Heart right ventricle (tissue), 16 donors: ENCODE measurements at regions not wholly inside any gene's neighbourhood (a gene's known extent, or its start where the extent isn't known, plus 50 kb on each side); places are given as distances from the start of the nearest gene placed in this dataset.

Experiments
- ATAC-seq, 8 donors: fragments of 200-7000 bp; cut with Tn5 transposase; one replicate each; pipeline ENCODE4 v1.9.1; 2020; ENCODE audit warnings: mild to moderate bottlenecking in 8 of 8, moderate library complexity in 8 of 8, moderate number of reproducible peaks in 1 of 8
- DNase-seq, 2 donors: peaks; one replicate each; pipeline ENCODE4 v3.0.0-alpha.2; 2020
- H3K27ac ChIP-seq, 10 donors: fragments of 200-600 bp; sonication (generic) in 2 of 10; one replicate each; pipeline versions ENCODE4 v1.5.0 to v1.8.0; 2020 to 2022; ENCODE audit warnings: mild to moderate bottlenecking in 3 of 10
- H3K27me3 ChIP-seq, 7 donors: fragments of 200-600 bp; one replicate each; pipeline ENCODE4 v1.8.0; 2021 to 2022; ENCODE audit warnings: mild to moderate bottlenecking in 2 of 7
- H3K36me3 ChIP-seq, 9 donors: fragments of 200-600 bp; sonication (generic) in 1 of 9; one replicate each; pipeline versions ENCODE4 v1.5.0 to v1.8.0; 2020 to 2022; ENCODE audit warnings: mild to moderate bottlenecking in 2 of 9
- H3K4me1 ChIP-seq, 9 donors: fragments of 200-600 bp; sonication (generic) in 1 of 9; one replicate each; pipeline versions ENCODE4 v1.5.0 to v1.8.0; 2020 to 2022; ENCODE audit warnings: mild to moderate bottlenecking in 4 of 9
- H3K4me3 ChIP-seq, 10 donors: fragments of 200-600 bp; sonication (generic) in 2 of 10; one replicate each; pipeline versions ENCODE4 v1.5.0 to v1.8.0; 2020 to 2022; ENCODE audit warnings: mild to moderate bottlenecking in 7 of 10, moderate library complexity in 2 of 10
- H3K9me3 ChIP-seq, 11 donors: fragments of 200-600 bp in 10 of 11; sonication (generic) in 2 of 11; one replicate each; pipeline versions ENCODE4 v1.5.0 to v1.8.0; 2013 to 2022; ENCODE audit warnings: mild to moderate bottlenecking in 2 of 11, control low read depth in 1 of 11, moderate library complexity in 1 of 11
- WGBS, 2 donors: extraction: QIAGEN DNeasy Blood & Tissue Kit; methylation state at CpG; one replicate each; pipeline ENCODE4 v1.1.7; 2013; ENCODE audit warnings: inconsistent platforms in 1 of 2; 5-methylcytosine and 5-hydroxymethylcytosine counted together
- intact Hi-C, 10 donors: fragments of 100-400 bp; cut with DNase I; formaldehyde crosslinking; loops; one replicate each; pipeline versions ENCODE4 v1.11.1 to v1.14.2; 2022
- TF ChIP-seq, protein P1 (sequence below), 9 donors: fragments of 200-600 bp; sonication (generic) in 2 of 9; IDR thresholded peaks; one replicate each; pipeline versions ENCODE4 v1.5.0 to v1.8.0; 2021 to 2022; ENCODE audit warnings: antibody characterized with exemption in 9 of 9, mild to moderate bottlenecking in 5 of 9, moderate library complexity in 1 of 9
- donor health status: Arrhythmogenic right ventricular cardiomyopathy.
- donor health status: ischemic (EF 13 %, LVEDD 7.1; RV severe dilation, severe dysfunction).
- donor health status: healthy with polysubstance abuse.
- donor health status: DM: no; HTN: yes; CAD: no.
- donor health status: DM: no; HTN: no; CAD: no.
- donor health status: ischemic (EF 25% LVEDD 6.9; RV normal size, moderate dysfunction).
- donor health status: ischemic (EF 25% LVEDD 5.7; RV mildly dilated, moderate dysfunction).
- donor health status: healthy.
- donor health status: DM: yes; HTN: yes; CAD: no.
- donor health status: Ischemic cardiomyopathy.
- donor health status: ischemic (EF 35%, LVEDD 5.7; RV mildly dilated, moderate dysfunction).
- donor health status: nonischemic (EF 11% LVEDD 7.7; RV severe dilation, severe dysfunction).
- donor health status: DM: yes; HTN: yes; CAD: no.
- donor health status: PGD.
- donor health status: ischemic (EF 29% LVEDD 5.4; RV normal size, mild dysfunction).
- donor health status: nonischemic (EF 23%, LVEDD 6.1; RV moderate dilation, normal function).

DNA sequence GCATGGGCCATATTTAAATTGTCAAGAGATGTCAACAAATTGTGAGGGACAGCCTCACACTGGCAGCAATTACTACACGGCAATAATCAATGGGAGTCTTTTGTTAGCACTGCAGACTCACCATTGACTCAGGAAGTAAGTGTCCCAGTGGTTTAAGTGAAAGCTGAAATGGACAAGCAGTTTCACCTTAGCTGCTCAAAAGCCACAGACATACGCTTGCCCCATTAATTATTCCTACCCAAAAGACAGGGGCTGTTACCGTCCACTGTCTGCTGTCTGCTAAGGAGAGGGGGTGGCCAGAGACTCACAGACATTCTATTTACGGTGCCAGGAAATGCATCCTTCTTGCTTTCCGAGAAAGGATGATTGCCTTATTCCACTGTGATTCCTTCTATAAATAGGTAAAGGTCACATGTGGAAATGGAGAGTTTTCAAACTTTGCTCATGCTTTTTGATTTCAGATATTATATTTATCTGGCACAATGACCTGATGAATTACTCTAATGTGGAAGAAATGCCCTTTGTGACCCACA is 309.7 kb upstream of the NFE2L3 start:
- WGBS, 2 donors = 29 to 35% methylated on average over 5 of the region's 5 CpGs
- H3K9me3 ChIP-seq = no peaks in the 10 kb centered on the region
- H3K27me3 ChIP-seq = peaks cover 0 to 4% (median 0%) of the 10 kb centered on the region in 7 donors
- DNase-seq (no peak), ATAC-seq (peak in 3 of 8 donors; percentile 48 to 53 (median 51))
- no peaks in the 10 kb centered on the region for H3K36me3 ChIP-seq
- TF ChIP-seq, protein P1, sequence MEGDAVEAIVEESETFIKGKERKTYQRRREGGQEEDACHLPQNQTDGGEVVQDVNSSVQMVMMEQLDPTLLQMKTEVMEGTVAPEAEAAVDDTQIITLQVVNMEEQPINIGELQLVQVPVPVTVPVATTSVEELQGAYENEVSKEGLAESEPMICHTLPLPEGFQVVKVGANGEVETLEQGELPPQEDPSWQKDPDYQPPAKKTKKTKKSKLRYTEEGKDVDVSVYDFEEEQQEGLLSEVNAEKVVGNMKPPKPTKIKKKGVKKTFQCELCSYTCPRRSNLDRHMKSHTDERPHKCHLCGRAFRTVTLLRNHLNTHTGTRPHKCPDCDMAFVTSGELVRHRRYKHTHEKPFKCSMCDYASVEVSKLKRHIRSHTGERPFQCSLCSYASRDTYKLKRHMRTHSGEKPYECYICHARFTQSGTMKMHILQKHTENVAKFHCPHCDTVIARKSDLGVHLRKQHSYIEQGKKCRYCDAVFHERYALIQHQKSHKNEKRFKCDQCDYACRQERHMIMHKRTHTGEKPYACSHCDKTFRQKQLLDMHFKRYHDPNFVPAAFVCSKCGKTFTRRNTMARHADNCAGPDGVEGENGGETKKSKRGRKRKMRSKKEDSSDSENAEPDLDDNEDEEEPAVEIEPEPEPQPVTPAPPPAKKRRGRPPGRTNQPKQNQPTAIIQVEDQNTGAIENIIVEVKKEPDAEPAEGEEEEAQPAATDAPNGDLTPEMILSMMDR (IDR thresholded peaks at IDR 0.05) = no peak
- peak overlapping the region; percentile 3 to 76 (median 44) for H3K27ac ChIP-seq
- intact Hi-C loops = loop anchor here in 4 of 10 donors (5.0 to 10.0 kb wide), 6 partner anchors 55 to 180 kb away; no protein-coding TSS in a partner anchor
- H3K4me1 ChIP-seq = peaks cover 0 to 70% (median 46%) of the 10 kb centered on the region in 9 donors
- H3K4me3 ChIP-seq = no peak overlapping the region

DNA sequence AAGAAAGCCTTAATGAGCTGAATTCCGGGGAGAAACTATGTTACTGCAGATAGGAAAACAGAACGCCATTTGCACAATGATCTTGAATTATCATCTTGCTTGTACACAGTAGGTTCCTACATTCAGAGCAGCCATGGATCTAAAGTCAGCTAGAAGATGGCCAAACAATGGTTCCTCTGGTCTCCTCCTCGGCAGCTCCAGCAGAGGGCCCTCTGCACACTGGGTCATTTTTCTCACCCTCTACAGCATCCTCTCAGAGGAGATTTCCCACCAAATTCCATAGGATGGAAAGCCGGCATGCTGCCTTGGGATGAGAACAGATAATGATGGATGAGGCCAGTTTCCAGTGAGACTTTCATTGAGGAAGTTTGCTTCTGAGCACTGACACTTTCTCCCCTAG is 308.5 kb upstream of the NFE2L3 start:
- intact Hi-C loops = loop anchor here in 4 of 10 donors (5.0 to 10.0 kb wide), 6 partner anchors 56 to 181 kb away; no protein-coding TSS in a partner anchor
- no peak for DNase-seq

DNA sequence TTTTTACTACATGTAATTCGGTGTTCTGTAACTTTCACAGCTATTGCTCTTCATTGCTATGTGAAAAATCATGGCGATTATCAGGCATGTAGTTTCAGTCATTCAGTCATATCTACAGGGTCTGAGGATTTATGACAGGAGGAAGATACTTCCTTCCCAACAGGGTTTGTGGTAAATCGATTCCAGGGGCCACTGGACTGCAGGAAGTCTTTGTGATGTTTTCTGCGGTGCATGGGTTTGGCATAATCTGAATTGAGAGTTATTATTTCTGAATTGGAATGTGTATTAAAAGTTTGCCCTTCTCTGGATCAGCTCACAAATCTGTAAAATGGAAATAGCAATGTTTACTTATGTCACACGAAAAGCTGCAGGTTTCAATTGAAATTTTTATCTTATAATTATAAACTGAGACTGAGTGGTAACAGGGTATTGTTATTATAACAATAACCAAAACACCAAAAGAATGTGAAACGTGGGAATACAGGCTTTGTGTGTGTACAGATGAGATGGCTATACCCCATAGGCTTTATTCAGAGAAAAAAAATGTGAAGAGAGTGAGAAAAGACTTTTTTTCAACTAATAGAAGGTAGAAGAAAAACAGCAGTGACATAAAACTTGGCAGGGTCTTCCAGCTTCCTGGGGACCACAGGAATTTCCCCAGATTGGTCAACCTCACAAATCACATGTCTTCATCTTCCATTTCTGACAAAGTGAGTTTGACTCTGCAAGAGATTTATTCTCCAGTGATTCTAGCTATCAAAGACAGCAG is 307.7 kb upstream of the NFE2L3 start:
- 60 to 69% methylated on average over 6 of the region's 6 CpGs for WGBS, 2 donors
- peaks cover 0 to 91% (median 61%) of the 10 kb centered on the region in 9 donors for H3K4me1 ChIP-seq
- H3K27ac ChIP-seq = peak overlapping the region in 2 of 10 donors; percentile 18 to 51
- peaks cover 0 to 3% (median 0%) of the 10 kb centered on the region in 7 donors for H3K27me3 ChIP-seq
- H3K9me3 ChIP-seq = no peaks in the 10 kb centered on the region
- DNase-seq (no peak), ATAC-seq (no peak)
- TF ChIP-seq, protein P1 (IDR thresholded peaks at IDR 0.05) = no peak
- H3K4me3 ChIP-seq = no peak overlapping the region
- intact Hi-C loops = loop anchor here in 4 of 10 donors (5.0 to 10.0 kb wide), 6 partner anchors 57 to 182 kb away; no protein-coding TSS in a partner anchor
- H3K36me3 ChIP-seq = no peaks in the 10 kb centered on the region

More for the DNA sequence above, 308.5 kb upstream of the NFE2L3 start:
- H3K27me3 ChIP-seq = no peaks in the 10 kb centered on the region
- H3K27ac ChIP-seq = peak overlapping the region in 1 of 10 donors; percentile 51
- peaks cover 0 to 82% (median 53%) of the 10 kb centered on the region in 9 donors for H3K4me1 ChIP-seq
- 86 to 88% methylated on average over 4 of the region's 4 CpGs for WGBS, 2 donors
- no peak overlapping the region for H3K4me3 ChIP-seq
- no peak for ATAC-seq
- H3K36me3 ChIP-seq = no peaks in the 10 kb centered on the region
- no peaks in the 10 kb centered on the region for H3K9me3 ChIP-seq
- TF ChIP-seq, protein P1 (IDR thresholded peaks at IDR 0.05) = no peak

DNA sequence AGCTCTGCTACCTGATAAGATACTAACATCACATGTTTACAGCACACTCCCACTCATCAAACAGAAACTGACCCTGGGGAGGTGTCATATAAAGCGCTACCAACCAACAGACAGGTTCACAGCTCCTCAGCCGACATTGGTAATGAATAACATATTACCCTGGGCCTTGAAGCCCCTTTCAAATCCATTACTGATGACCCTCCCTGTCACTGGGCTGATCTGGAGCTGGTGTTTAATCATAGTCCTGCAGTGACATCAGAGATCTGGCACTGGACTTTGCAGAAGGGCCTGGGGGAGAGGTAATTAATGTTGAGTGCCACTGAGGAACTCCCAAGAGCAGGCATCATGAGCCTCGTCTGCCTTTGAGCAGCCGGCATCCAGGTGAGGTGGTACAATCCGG is 306.5 kb upstream of the NFE2L3 start:
- no peak for DNase-seq
- no peak for ATAC-seq
- no peak overlapping the region for H3K4me3 ChIP-seq
- H3K36me3 ChIP-seq = no peaks in the 10 kb centered on the region
- WGBS, 2 donors = 83 to 89% methylated on average over 5 of the region's 5 CpGs
- H3K27me3 ChIP-seq = peaks cover 0 to 9% (median 0%) of the 10 kb centered on the region in 7 donors
- H3K27ac ChIP-seq = peak overlapping the region in 7 of 10 donors; percentile 3 to 87 (median 81)
- intact Hi-C loops = loop anchor here in 5 of 10 donors (5.0 to 10.0 kb wide), 5 partner anchors 58 to 181 kb away; no protein-coding TSS in a partner anchor
- H3K9me3 ChIP-seq = no peaks in the 10 kb centered on the region
- H3K4me1 ChIP-seq = peaks cover 0 to 95% (median 61%) of the 10 kb centered on the region in 9 donors
- TF ChIP-seq, protein P1 (IDR thresholded peaks at IDR 0.05) = no peak
